SU-DHL-6 (cell line): ENCODE measurements at regions not wholly inside any gene's neighbourhood (a gene's known extent, or its start where the extent isn't known, plus 50 kb on each side); places are given as distances from the start of the nearest gene placed in this dataset.
"Not testable (repeated sequence)": the region's sequence is repeated elsewhere in the genome, so short reads cannot be mapped to it uniquely, and the experiment has no call there.

ENCODE experiments used
- H2AFZ ChIP-seq: fragments of 200-600 bp; sonication (generic); 2 replicates; pipeline ENCODE4 v1.6.1; 2014; ENCODE audit warnings: low read depth, mild to moderate bottlenecking, moderate library complexity, mixed read lengths, antibody characterized with exemption, low read length; ENCODE audit not compliant: severe bottlenecking
- H3F3A ChIP-seq: fragments of 200-600 bp; shearing (Covaris generic); 2 replicates; pipeline ENCODE4 v1.6.0; 2016; ENCODE audit warnings: antibody characterized with exemption, mild to moderate bottlenecking; ENCODE audit not compliant: insufficient read depth
- H3K27ac ChIP-seq: fragments of 200-600 bp; sonication (generic); 2 replicates; pipeline ENCODE4 v1.5.1; 2016; ENCODE audit warnings: low read depth, mild to moderate bottlenecking, low read length, moderate library complexity, mixed read lengths
- H3K27me3 ChIP-seq: fragments of 200-600 bp; sonication (generic), shearing (Covaris generic); 2 replicates; pipeline ENCODE4 v1.6.0; 2014; ENCODE audit warnings: mild to moderate bottlenecking, low read length
- H3K36me3 ChIP-seq: fragments of 200-600 bp; sonication (generic); 2 replicates; pipeline ENCODE4 v1.6.1; 2014; ENCODE audit warnings: mild to moderate bottlenecking, low read length, mixed read lengths
- H3K4me2 ChIP-seq: fragments of 300-600, 200-600 bp; shearing (Covaris generic), sonication (generic); 2 replicates; pipeline ENCODE4 v1.6.0; 2014; ENCODE audit warnings: low read length, low read depth, mild to moderate bottlenecking; ENCODE audit not compliant: poor library complexity, severe bottlenecking
- H3K4me3 ChIP-seq: fragments of 200-600 bp; sonication (generic); 2 replicates; pipeline ENCODE4 v1.5.1; 2014; ENCODE audit warnings: antibody characterized with exemption, low read length, mild to moderate bottlenecking, mixed read lengths; ENCODE audit not compliant: insufficient read depth, poor library complexity, severe bottlenecking
- H3K79me2 ChIP-seq: fragments of 200-600 bp; sonication (generic); 2 replicates; pipeline ENCODE4 v1.6.1; 2014; ENCODE audit warnings: mild to moderate bottlenecking, low read length, moderate library complexity; ENCODE audit not compliant: insufficient read depth
- H3K9ac ChIP-seq: fragments of 200-600 bp; sonication (generic); 2 replicates; pipeline ENCODE4 v1.7.0; 2014; ENCODE audit warnings: mild to moderate bottlenecking, low read length
- H3K9me2 ChIP-seq: fragments of 200-600 bp; sonication (generic); replicated peaks from 2 replicates; pipeline ENCODE4 v1.6.1; 2014; ENCODE audit warnings: low read length; ENCODE audit not compliant: insufficient read depth
- H3K9me3 ChIP-seq: fragments of 200-600 bp; sonication (generic); 2 replicates; pipeline ENCODE4 v1.6.1; 2014; ENCODE audit warnings: low read length, mixed read lengths; ENCODE audit not compliant: insufficient read depth
- H4K20me1 ChIP-seq: fragments of 200-600 bp; sonication (generic); 2 replicates; pipeline ENCODE4 v1.6.1; 2014; ENCODE audit warnings: low read depth, mild to moderate bottlenecking, antibody characterized with exemption, low read length, moderate library complexity, mixed read lengths
- CTCF ChIP-seq: fragments of 200-600 bp; sonication (generic); IDR thresholded peaks from one replicate; pipeline ENCODE4 v1.5.1; 2017; ENCODE audit warnings: antibody characterized with exemption, mild to moderate bottlenecking, low read length, moderate library complexity; ENCODE audit not compliant: insufficient read depth, poor library complexity, severe bottlenecking
- EZH2phosphoT487 ChIP-seq: fragments of 200-600 bp; sonication (generic), shearing (Covaris generic); conservative IDR thresholded peaks from 2 replicates; pipeline ENCODE4 v1.6.1; 2018; ENCODE audit warnings: mild to moderate bottlenecking, antibody characterized with exemption, low read length, moderate library complexity, mixed read lengths

DNA sequence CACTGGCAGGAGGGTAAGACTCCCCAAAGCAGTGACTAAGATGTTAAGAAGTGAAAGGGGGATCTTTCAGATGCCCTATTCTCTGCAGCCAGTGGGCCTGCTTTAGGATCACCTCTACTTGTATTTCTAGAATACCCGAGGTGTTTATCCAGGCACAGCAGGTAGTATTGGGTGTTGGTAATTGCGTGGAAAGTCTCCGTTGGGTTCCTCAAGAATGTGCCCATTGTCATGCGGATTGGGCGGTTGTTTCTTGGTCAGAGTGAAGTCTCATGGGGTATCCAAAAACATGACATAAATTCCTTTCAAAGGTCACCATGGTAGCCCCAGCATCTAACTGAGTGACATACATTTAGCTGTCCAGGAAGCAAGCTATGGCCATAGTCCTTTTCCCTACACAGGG, 308.8 kb downstream of the RPIA start:
- Histone ChIP-seq H3K9me2 (no peaks in the 10 kb centered on the region), H3K9ac (no peak overlapping the region), H3K36me3 (no peaks in the 10 kb centered on the region), H3K4me3 (no peak overlapping the region), H3F3A (no peaks in the 10 kb centered on the region), H3K79me2 (no peaks in the 10 kb centered on the region), H3K27ac (no peak overlapping the region), H4K20me1 (no peaks in the 10 kb centered on the region), H3K4me2 (no peak overlapping the region), H2AFZ (no peak overlapping the region), H3K9me3 (no peaks in the 10 kb centered on the region), H3K27me3 (no peaks in the 10 kb centered on the region)
- TF ChIP-seq CTCF = no peak
- no peak for TF ChIP-seq EZH2phosphoT487

DNA sequence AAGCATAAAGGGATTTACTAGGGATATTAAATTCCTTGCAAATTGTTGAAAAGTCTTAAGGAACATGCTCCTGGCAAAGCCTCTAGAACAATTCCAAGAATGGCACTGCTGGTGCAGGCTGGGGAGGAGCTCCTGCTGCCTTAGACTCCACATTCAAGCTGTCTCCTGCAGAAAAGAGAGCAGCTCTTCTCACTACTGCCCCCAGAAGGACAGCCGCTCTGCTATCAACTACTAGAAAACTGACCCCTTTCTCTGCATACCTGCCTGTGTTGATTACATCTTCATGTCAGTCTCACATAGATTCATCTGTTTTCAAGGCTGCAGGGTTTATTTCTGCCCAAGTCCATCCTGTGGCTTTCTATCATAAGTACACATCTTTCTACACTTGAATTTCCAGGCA, 312.8 kb downstream of the RPIA start:
- not testable (repeated sequence) for H3K27ac ChIP-seq, H3K27me3 ChIP-seq, H3F3A ChIP-seq, H2AFZ ChIP-seq, H3K9me3 ChIP-seq, H4K20me1 ChIP-seq, H3K9me2 ChIP-seq, H3K36me3 ChIP-seq, H3K9ac ChIP-seq, H3K4me3 ChIP-seq, H3K4me2 ChIP-seq, H3K79me2 ChIP-seq

- H2AFZ ChIP-seq = not testable (repeated sequence)
These were observed 329.1 kb downstream of the RPIA start for GRCh38 chr2:89020566-89020965.

GRCh38 chr2:89026296-89026695, 334.8 kb downstream of the RPIA start:
- H3K9me2 ChIP-seq, H3K9me3 ChIP-seq, H3K79me2 ChIP-seq: not testable (repeated sequence)

More at GRCh38 chr2:89020566-89020965, 329.1 kb downstream of the RPIA start:
- not testable (repeated sequence) for H4K20me1 ChIP-seq, H3K9ac ChIP-seq, H3F3A ChIP-seq, H3K9me2 ChIP-seq, H3K79me2 ChIP-seq, H3K4me3 ChIP-seq, H3K4me2 ChIP-seq, H3K9me3 ChIP-seq, H3K36me3 ChIP-seq, H3K27ac ChIP-seq, H3K27me3 ChIP-seq

DNA sequence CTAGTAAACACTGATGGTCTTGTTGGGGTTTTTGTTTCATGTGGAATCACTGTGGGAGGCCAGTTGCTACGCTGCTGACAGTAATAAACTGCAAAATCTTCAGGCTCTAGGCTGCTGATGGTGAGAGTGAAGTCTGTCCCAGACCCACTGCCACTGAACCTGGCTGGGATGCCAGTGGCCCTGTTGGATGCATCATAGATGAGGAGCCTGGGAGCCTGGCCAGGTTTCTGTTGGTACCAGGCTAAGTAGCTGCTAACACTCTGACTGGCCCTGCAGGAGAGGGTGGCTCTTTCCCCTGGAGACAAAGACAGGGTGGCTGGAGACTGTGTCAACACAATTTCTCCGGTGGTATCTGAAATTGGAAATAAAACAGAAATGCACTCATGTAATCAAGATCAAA, 335.6 kb downstream of the RPIA start:
- not testable (repeated sequence) for H3K27me3 ChIP-seq, H3F3A ChIP-seq, H2AFZ ChIP-seq, H3K4me3 ChIP-seq, H3K4me2 ChIP-seq, H3K9me3 ChIP-seq, H4K20me1 ChIP-seq, H3K36me3 ChIP-seq, H3K27ac ChIP-seq, H3K9me2 ChIP-seq, H3K9ac ChIP-seq, H3K79me2 ChIP-seq

More at GRCh38 chr2:89026296-89026695, 334.8 kb downstream of the RPIA start:
- not testable (repeated sequence) for H3K36me3 ChIP-seq, H3K4me2 ChIP-seq, H3K9ac ChIP-seq, H2AFZ ChIP-seq, H3F3A ChIP-seq, H3K27me3 ChIP-seq, H3K27ac ChIP-seq, H3K4me3 ChIP-seq, H4K20me1 ChIP-seq

DNA sequence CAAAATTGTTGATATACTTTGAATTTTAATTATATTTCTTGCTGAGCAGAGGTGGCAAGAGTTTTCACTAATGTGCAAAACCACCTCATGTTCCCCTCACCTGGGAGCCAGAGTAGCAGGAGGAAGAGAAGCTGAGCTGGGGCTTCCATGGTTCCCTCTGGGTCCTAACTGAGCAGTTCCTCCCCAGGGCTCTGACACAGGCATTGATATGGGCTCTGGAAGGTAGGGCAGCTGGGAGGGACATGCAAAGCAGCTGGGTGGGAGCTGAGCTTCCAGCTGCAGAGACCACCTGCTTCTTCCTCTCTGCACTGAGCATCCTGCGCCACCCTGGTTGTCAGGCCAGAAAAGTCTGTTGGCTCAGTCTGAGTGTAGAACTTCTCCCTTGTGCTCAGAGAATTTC, 336.1 kb downstream of the RPIA start:
- H3K79me2 ChIP-seq, H3K27ac ChIP-seq, H3K4me2 ChIP-seq, H2AFZ ChIP-seq, H3F3A ChIP-seq, H3K27me3 ChIP-seq, H3K9me3 ChIP-seq, H4K20me1 ChIP-seq, H3K4me3 ChIP-seq, H3K9ac ChIP-seq, H3K9me2 ChIP-seq, H3K36me3 ChIP-seq: not testable (repeated sequence)

GRCh38 chr2:89029257-89029656, 337.8 kb downstream of the RPIA start:
- not testable (repeated sequence) for H3K9me3 ChIP-seq, H3K27me3 ChIP-seq, H2AFZ ChIP-seq, H3K9me2 ChIP-seq, H3K36me3 ChIP-seq, H3K4me3 ChIP-seq, H3K4me2 ChIP-seq, H3K79me2 ChIP-seq, H3K9ac ChIP-seq, H3K27ac ChIP-seq, H3F3A ChIP-seq, H4K20me1 ChIP-seq
